Stimulated activated CD4-positive, alpha-beta T cell treated with anti-CD3 and anti-CD28 coated beads, Interleukin-4, amount 100 ng/mL, for 4 hours (primary cell): ENCODE measurements at regions not wholly inside any gene's neighbourhood (a gene's known extent, or its start where the extent isn't known, plus 50 kb on each side); places are given as distances from the start of the nearest gene placed in this dataset.
A peak's percentile ranks its signal among the peaks of the same experiment; 100 is the strongest.

Experiments
- DNase-seq, 2 experiments: peaks; one replicate each; pipeline ENCODE4 v3.0.0-alpha.2; 2020

DNA sequence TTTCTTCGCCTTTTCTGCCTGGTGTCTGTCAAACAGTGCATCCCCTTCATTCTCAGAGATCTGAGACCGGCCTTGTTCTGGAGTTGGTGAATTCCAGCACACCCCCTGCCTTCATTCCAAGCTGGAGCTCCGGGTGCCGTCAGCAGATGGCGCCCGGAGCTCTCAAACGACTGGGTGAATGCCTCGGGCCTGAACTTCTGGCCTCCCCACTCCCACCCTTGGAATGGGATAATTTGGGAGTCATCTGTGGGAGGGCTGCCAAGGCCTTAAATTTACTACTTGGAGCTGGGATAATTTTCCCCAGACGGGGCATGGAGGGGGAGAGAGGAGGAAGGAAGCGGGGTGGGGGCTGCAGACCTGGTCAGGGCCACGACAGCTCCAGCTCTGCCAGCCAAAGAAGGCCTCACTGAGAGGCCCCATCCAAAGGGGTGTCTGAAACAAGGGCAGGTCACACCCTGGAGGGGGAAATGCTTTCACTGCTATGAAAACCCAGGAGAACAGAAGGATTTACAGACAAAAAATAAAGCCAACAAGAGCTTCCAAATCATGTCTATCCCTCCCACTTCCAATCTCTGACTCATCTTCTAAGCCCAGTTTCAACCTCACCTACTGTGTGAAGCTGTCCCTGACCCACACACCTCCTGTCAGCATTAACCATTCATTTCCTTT lies 187.9 kb downstream of the OPA1 start:
- DNase-seq: peak in 1 of 2 experiments; percentile 25

GRCh38 chr3:193782276-193782647 lies 189.3 kb downstream of the OPA1 start:
- DNase-seq: no peak

GRCh38 chr3:193782747-193783146 lies 189.7 kb downstream of the OPA1 start:
- DNase-seq: no peak

GRCh38 chr3:193783166-193783896 lies 190.3 kb downstream of the OPA1 start:
- no peak for DNase-seq

GRCh38 chr3:193784822-193785221 lies 191.8 kb downstream of the OPA1 start:
- no peak for DNase-seq

- no peak for DNase-seq
Measured at GRCh38 chr3:193787496-193787870, 194.5 kb downstream of the OPA1 start.

DNA sequence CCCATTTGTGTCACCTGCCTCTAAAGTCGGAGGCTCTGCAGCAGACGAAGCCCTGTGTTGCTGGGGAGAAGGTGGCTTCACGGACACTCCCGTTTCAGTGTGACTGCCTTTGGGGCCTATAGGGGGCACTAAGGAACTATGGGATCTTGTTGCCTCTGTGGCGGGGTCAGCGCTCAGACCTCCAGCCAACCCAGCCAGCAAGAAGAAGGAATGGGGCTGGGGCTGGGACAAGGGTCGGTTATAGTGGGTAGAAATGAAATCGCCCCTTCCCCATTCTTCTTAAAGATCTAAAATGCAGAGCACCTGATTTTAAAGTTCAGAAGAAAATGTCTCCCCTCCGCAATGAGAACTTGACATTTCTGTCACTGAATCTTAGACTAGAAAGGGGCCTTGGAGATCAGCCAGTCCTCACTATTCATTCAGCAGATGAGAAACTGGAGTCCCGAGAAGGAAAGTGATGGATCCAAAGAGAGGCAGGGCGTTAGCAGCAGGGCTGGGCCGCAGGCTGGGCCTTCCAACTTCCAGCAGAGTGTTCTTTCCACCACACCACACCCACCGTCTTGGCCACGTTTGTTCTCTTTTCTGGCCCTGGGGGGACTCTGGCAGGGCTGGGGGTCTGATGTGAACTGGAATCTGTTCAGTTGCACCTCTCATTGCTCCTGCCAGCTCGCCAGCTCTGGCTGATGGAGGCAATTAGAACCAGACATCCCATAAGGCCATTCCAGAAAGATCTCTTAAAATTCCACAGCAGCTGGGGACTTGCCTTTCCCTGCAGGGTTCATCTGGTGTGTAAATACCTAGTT lies 195.4 kb downstream of the OPA1 start:
- no peak for DNase-seq

- no peak for DNase-seq
Measured at GRCh38 chr3:193789455-193789854, 196.4 kb downstream of the OPA1 start.

- no peak for DNase-seq
Measured at GRCh38 chr3:193790086-193790990, 197.3 kb downstream of the OPA1 start.

DNA sequence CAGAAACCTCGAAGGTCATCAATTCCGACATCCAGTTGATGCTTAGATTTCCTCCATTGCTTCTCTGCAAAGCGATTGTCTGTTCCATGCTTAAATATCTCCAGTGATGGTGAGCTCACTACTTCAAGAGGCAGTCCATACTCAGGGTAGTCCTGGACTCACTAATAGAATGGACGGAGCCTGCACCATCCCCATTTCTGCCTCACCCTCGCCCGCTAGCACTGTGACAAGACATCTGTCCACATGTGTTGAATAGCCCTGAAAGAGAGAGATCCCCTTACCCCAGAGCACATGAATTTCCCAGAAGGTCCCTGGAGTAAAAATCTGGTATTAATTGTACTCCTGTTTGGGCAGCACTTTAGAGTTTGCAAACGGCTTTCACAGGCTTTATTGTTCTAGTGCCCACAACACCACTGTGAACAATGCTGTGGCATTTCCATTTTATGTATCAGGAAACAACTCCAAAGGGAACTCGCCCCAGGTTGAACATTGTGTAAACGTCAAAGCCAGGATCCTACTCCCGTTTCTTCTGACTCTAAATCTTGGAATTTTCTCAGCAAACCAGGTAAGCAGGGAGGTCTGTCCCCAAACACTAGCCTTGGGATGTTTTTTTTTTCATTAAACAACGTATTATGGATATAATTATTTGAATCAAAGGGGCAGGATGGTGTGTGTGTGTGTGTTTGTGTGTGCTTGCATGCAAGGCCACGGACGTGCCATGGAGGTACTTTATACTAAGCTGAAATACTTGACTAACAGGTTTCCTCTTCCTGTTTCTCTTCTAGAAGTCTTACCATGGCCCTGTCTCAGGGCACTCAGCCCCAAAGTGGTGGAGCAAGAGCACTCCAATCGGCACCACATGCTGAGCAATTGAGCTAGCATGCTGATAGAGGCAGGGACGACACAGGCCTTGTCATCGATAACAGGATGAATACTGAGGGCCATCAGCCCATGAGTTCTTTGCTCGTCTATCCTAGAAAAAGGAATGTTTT lies 198.3 kb downstream of the OPA1 start:
- no peak for DNase-seq

GRCh38 chr3:193793123-193793522 lies 200.1 kb downstream of the OPA1 start:
- DNase-seq: no peak

DNA sequence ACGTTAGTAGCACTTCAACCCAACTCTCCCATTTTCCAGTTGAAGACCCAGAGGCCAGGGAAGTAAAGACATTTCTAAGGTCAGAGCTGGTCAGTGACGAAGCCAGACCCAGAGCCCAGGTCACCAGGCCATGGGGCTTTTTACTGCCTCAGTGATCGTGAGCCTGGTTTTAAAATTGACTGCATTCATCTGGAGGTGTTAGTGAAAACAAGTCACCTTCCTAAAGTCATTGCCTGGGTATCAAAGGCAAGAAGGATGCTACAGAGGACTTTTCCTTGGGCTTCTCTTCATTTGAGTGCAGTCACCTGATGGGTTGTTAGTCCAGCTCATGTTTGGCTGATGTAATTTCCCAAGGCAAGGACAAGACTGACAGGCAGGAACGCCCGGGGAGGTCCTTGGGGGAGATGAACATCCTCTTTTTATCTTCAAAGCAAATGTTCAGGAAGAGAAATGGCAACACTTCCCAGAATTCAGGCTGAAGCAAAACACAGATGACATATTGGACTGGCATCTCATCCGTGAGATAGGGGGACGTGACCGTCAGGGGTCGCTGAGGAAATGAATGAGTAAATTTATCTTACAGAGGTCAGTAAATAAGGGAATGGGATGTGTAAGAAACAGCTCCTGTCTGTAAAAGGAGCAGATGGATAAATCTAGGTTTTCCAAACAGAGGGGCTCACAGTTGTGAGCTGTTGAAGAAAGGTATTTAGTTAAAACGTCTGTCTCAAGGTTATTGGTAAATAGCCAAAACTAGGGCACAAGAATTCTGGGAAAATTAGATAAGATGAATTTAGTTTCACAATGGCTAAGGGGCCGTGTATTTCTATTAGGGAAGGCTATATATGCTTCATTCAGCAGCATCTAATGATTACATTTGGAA lies 201.2 kb downstream of the OPA1 start:
- DNase-seq: no peak

- no peak for DNase-seq
Measured at GRCh38 chr3:193795062-193795690, 202.2 kb downstream of the OPA1 start.

DNA sequence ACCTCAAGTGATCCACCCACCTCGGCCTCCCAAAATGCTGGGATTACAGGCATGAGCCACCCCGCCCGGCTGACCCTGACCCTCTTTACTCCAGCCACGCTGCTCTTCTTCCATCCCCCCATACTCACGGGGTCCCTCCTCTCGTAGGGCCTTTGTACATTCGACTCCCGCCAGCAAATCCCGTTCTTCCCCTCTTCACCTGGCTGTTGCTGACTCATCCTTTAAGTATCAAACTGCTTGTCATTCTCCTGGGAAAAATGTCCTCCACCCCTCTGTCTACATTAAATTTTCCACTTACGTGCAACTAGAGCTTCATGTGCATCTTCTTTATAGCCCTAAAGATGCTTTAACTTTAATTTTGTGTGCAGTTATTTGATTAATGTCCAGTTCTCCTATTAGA lies 203.1 kb downstream of the OPA1 start:
- DNase-seq: no peak

GRCh38 chr3:193797566-193797965 lies 204.6 kb downstream of the OPA1 start:
- DNase-seq: no peak

DNA sequence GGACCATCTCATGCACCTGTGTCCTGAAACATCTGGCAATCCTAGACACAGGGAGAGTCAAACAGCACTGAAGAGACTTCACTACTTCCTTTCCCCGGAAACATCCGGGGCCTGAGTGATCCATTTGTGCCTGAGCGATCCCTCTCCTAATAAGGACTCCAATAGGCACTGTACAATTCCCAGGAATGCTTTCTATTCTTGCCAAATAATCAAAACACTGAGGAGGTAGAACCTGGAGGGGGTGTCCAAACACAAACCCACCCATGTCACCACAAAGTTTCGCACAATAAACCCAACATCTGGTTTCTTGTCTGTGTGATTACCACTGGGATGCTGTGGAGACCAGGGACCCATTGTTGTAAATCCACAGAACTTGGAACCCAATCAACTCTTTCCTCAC lies 205.0 kb downstream of the OPA1 start:
- DNase-seq: no peak

GRCh38 chr3:193800138-193801043 lies 207.4 kb downstream of the OPA1 start:
- no peak for DNase-seq

GRCh38 chr3:193801097-193801496 lies 208.1 kb downstream of the OPA1 start:
- no peak for DNase-seq

GRCh38 chr3:193803288-193803687 lies 210.3 kb downstream of the OPA1 start:
- DNase-seq: no peak
